LNCAP (cell line): ENCODE measurements at regions not wholly inside any gene's neighbourhood (a gene's known extent, or its start where the extent isn't known, plus 50 kb on each side); places are given as distances from the start of the nearest gene placed in this dataset.

Experiments used
- TF ChIP-seq, protein P1 (sequence below): fragments of 450-650 bp; IDR thresholded peaks from 2 replicates; pipeline ENCODE4 v1.5.1; 2017; ENCODE audit warnings: mild to moderate bottlenecking

DNA sequence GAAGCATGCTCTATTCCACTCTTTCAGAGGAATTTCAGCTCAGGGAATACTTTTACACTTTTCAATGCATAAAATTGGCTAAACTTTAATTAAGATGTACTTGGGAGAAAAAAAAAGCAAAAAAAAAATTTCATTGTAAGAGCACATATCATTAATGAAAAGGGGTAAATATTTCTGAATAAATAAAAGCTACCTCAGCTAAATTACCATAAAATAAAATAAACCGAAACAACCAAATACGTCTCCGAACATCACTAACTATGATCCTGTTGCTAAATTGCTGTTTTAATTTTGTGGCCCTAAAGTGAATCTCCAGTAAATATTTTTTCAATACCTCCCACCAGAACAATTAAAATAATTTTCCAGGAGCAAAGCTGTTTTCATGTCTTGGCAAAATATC is 203.7 kb upstream of the KCNJ16 start:
- TF ChIP-seq, protein P1, sequence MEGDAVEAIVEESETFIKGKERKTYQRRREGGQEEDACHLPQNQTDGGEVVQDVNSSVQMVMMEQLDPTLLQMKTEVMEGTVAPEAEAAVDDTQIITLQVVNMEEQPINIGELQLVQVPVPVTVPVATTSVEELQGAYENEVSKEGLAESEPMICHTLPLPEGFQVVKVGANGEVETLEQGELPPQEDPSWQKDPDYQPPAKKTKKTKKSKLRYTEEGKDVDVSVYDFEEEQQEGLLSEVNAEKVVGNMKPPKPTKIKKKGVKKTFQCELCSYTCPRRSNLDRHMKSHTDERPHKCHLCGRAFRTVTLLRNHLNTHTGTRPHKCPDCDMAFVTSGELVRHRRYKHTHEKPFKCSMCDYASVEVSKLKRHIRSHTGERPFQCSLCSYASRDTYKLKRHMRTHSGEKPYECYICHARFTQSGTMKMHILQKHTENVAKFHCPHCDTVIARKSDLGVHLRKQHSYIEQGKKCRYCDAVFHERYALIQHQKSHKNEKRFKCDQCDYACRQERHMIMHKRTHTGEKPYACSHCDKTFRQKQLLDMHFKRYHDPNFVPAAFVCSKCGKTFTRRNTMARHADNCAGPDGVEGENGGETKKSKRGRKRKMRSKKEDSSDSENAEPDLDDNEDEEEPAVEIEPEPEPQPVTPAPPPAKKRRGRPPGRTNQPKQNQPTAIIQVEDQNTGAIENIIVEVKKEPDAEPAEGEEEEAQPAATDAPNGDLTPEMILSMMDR: no peak

DNA sequence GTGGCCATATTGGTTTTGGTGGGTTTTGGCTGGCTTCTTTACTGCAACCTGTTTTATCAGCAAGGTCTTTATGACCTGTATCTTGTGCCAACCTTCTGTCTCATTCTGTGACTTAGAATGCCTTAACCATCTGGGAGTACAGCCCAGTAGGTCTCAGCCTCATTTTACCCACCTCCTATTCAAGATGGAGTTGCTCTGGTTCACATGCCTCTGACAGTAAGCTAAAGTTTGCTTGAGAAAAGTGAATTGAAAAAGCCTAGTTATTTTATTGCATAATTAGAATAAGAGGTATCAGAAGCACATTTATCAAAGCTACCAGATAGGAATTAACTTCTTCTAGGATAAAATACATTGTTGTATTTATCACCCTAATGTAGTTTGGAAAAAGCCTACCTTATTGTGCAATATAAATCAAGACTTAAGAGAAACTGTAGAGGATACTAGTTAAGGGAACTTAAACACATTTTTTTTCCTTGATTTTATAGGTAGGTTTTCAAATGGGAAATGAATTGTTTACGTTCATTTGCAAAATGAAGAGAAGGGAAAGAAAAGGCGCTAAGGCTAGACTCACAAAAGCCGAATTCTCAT is 202.3 kb upstream of the KCNJ16 start:
- TF ChIP-seq, protein P1: no peak

GRCh38 chr17:69874175-69874670 is 200.8 kb upstream of the KCNJ16 start:
- TF ChIP-seq, protein P1: no peak

- TF ChIP-seq, protein P1: no peak
Observed at GRCh38 chr17:69876757-69877156, 198.3 kb upstream of the KCNJ16 start.

DNA sequence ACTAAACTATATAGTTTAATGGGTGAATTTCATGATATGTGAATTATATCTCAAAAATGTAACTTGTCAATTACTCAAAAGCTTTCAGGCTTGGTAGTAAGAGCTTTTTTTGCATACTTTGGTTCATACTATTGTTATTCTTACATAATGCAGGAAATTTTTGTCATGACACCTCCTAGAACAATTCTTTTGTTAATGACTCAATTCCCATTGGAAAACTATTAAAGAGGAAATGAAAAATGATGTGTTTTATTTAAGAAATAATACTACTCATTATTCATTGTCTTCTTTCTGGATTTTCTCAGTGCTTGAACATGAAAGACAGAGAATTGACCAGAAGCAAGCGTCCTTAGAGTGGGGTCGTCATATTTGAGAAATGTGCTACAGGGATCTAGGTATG is 196.4 kb upstream of the KCNJ16 start:
- TF ChIP-seq, protein P1: no peak

DNA sequence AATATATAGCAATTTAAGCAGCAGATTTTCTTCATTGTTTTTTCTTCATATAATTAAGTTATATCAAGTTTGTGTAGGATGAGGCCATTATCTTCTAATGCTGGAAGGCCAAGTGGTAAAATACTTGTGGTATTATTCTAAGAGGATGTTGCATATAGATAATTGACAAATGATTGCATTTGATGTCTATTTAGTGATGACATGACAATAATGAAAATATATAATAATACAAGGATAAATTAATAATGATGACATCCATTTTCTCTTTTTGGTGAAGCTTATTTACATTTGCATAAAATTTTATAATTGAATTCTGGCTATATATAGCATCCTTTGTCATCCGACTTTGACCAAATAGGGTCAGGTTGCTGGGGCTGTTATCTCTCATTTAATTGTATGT is 195.4 kb upstream of the KCNJ16 start:
- TF ChIP-seq, protein P1: no peak

DNA sequence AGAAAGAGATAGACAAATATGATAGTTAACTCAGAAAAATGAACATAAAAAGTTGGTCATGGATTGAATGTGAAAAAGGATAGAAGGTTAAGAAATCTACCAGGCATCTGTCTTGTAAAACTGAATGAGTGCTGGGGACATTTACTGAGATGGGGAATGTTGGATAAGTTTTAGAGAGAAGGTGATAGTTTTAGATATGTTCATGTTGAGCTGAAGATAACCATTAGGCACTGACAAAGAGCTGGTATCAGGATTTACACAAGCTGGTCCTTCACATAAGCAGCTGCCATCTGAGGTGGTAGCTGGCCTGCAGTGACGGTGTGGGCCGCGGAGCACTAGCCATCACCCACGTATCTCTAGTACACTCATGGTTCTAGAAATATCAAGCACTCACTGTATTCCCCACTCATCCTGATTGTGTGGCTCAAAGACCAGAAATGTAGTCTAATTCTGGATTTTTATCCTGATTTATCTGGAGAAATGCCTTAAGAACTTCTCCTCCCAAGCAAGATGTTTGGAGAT is 194.4 kb upstream of the KCNJ16 start:
- TF ChIP-seq, protein P1: no peak

DNA sequence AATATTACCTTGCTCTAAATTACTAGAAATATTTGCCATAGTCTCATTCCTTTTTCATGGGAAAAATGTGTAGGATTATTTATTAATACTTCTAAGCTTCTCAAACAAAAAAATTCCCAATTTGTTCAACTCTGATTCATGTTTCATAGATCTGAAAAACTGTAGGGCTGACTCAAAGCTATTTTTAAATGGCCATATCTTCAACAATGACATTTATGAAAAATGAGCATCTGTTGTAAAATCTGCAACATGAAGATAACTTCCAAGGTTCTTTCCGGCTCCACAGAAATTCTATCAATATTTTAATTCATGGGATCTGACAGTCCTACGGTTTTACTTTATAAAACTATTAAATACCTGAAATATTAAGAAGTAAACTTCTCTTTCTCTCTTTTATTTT is 192.7 kb upstream of the KCNJ16 start:
- TF ChIP-seq, protein P1: no peak
